NT2/D1 (cell line): ENCODE measurements at regions not wholly inside any gene's neighbourhood (a gene's known extent, or its start where the extent isn't known, plus 50 kb on each side); places are given as distances from the start of the nearest gene placed in this dataset.

Experiments used
- SUZ12 ChIP-seq: IDR thresholded peaks from 2 replicates; pipeline ENCODE4 v1.6.1; 2011; ENCODE audit not compliant: insufficient read length, insufficient read depth; ENCODE audit errors: extremely low read depth
- YY1 ChIP-seq: IDR thresholded peaks from 2 replicates; pipeline ENCODE4 v1.6.1; 2011; ENCODE audit not compliant: insufficient read length, insufficient read depth

GRCh38 chr12:131223171-131223761, 269.6 kb downstream of the ADGRD1 start:
- TF ChIP-seq SUZ12 (no peak), YY1 (no peak)
